ENCODE measurements at regions not wholly inside any gene's neighbourhood (a gene's known extent, or its start where the extent isn't known, plus 50 kb on each side); places are given as distances from the start of the nearest gene placed in this dataset.

- TF ChIP-seq POLR2A (IDR thresholded peaks at IDR 0.05), result no peak
- no peak for TF ChIP-seq CTCF (IDR thresholded peaks at IDR 0.05)
Observed at GRCh38 chr16:26214581-26215174, 522.9 kb downstream of the HS3ST4 start.

Measured in upper lobe of left lung (tissue), 4 donors.